A673 (cell line): ENCODE measurements at regions not wholly inside any gene's neighbourhood (a gene's known extent, or its start where the extent isn't known, plus 50 kb on each side); places are given as distances from the start of the nearest gene placed in this dataset.

ENCODE experiments used
- BruUV-seq: library from RNA; stranded (reverse); fragments of 400-500 nt; replicated peaks from 2 replicates; lab custom pipeline; 2021; lab: Mats Ljungman, UMichigan
- CTCF ChIA-PET: fragments of 300-600 bp; sonication (Branson Sonifier 250); formaldehyde crosslinking; loops from one replicate; lab custom pipeline; 2022; ENCODE audit warnings: antibody characterized with exemption; lab: Charles Lee
- POLR2A ChIA-PET: fragments of 300-600 bp; sonication (Branson Sonifier 250); formaldehyde crosslinking; loops from one replicate; lab custom pipeline; 2022; ENCODE audit warnings: antibody characterized with exemption; ENCODE audit not compliant: low non-redundant PET; lab: Charles Lee
- DNase-seq: peaks from one replicate; pipeline ENCODE4 v3.0.0-alpha.2; 2015; ENCODE audit warnings: low spot score
- H3K27ac ChIP-seq: fragments of 200-600 bp; sonication (generic); 2 replicates; pipeline ENCODE4 v1.5.1; 2016; ENCODE audit warnings: mixed run types, low read depth, mild to moderate bottlenecking, mixed read lengths, antibody characterized with exemption, low read length; ENCODE audit not compliant: poor library complexity, severe bottlenecking
- H3K27me3 ChIP-seq: fragments of 200-600 bp; sonication (generic); replicated peaks from 2 replicates; pipeline ENCODE4 v1.6.1; 2017; ENCODE audit warnings: mixed run types, low read depth, mild to moderate bottlenecking, mixed read lengths, antibody characterized with exemption, low read length; ENCODE audit not compliant: insufficient read depth, poor library complexity
- H3K36me3 ChIP-seq: fragments of 200-600 bp; sonication (generic); 2 replicates; pipeline ENCODE4 v1.6.1; 2016; ENCODE audit warnings: mixed run types, mild to moderate bottlenecking, mixed read lengths, antibody characterized with exemption, low read length; ENCODE audit not compliant: insufficient read depth, poor library complexity, severe bottlenecking
- H3K4me1 ChIP-seq: fragments of 200-600 bp; sonication (generic); 2 replicates; pipeline ENCODE4 v1.6.1; 2017; ENCODE audit warnings: mixed run types, mild to moderate bottlenecking, mixed read lengths, antibody characterized with exemption, low read length; ENCODE audit not compliant: insufficient read depth, poor library complexity, severe bottlenecking
- H3K4me3 ChIP-seq: fragments of 200-600 bp; sonication (generic); 2 replicates; pipeline ENCODE4 v1.5.1; 2016; ENCODE audit warnings: low read depth, mixed run types, mild to moderate bottlenecking, mixed read lengths, low read length; ENCODE audit not compliant: poor library complexity, severe bottlenecking
- H3K9me3 ChIP-seq: fragments of 200-600 bp; sonication (generic); 2 replicates; pipeline ENCODE4 v1.6.1; 2016; ENCODE audit warnings: mixed run types, low read depth, mild to moderate bottlenecking, mixed read lengths, antibody characterized with exemption, low read length; ENCODE audit not compliant: poor library complexity, severe bottlenecking
- CTCF ChIP-seq: fragments of 300-800, 200-600 bp; sonication (generic); conservative IDR thresholded peaks from 2 replicates; pipeline ENCODE4 v1.5.1; 2017; ENCODE audit warnings: low read depth, mild to moderate bottlenecking, antibody characterized with exemption, low read length, moderate library complexity, mixed read lengths
- EZH2 ChIP-seq: fragments of 200-600 bp; sonication (generic); IDR thresholded peaks from 2 replicates; pipeline ENCODE4 v1.6.1; 2017; ENCODE audit warnings: borderline replicate concordance, low read depth, mild to moderate bottlenecking, mixed read lengths, antibody characterized with exemption, low read length; ENCODE audit not compliant: poor library complexity, severe bottlenecking
- intact Hi-C: fragments of 100-400 bp; cut with micrococcal nuclease; formaldehyde crosslinking; loops from one replicate; pipeline ENCODE4 v1.10.0; 2022; ENCODE audit not compliant: unreplicated experiment

- no peak for DNase-seq
- no TSS peak for BruUV-seq
- POLR2A ChIA-PET, result no interaction called here
Observed at GRCh38 chrX:39618178-39618577, 479.6 kb downstream of the BCOR start.

GRCh38 chrX:39619182-39620009 is 478.4 kb downstream of the BCOR start:
- Histone ChIP-seq H3K4me3 (no peak overlapping the region), H3K9me3 (no peaks in the 10 kb centered on the region), H3K4me1 (no peaks in the 10 kb centered on the region), H3K27me3 (no peaks in the 10 kb centered on the region), H3K27ac (no peak overlapping the region), H3K36me3 (no peaks in the 10 kb centered on the region)
- DNase-seq, result no peak
- intact Hi-C loops, result no loop called here
- no peak for TF ChIP-seq CTCF
- no peak for TF ChIP-seq EZH2
- no TSS peak for BruUV-seq
- POLR2A ChIA-PET, result no interaction called here
- CTCF ChIA-PET, result no interaction called here

More at GRCh38 chrX:39618178-39618577, 479.6 kb downstream of the BCOR start:
- CTCF ChIA-PET, result no interaction called here
- Histone ChIP-seq H3K4me1 (no peaks in the 10 kb centered on the region), H3K27me3 (no peaks in the 10 kb centered on the region), H3K36me3 (no peaks in the 10 kb centered on the region), H3K9me3 (no peaks in the 10 kb centered on the region), H3K27ac (no peak overlapping the region), H3K4me3 (no peak overlapping the region)
- intact Hi-C loops, result no loop called here
- no peak for TF ChIP-seq EZH2
- TF ChIP-seq CTCF, result no peak

GRCh38 chrX:39624166-39624565 is 473.6 kb downstream of the BCOR start:
- H3K9me3 ChIP-seq, result no peaks in the 10 kb centered on the region
- H3K36me3 ChIP-seq, result no peaks in the 10 kb centered on the region
- intact Hi-C loops, result no loop called here
- H3K4me1 ChIP-seq, result no peaks in the 10 kb centered on the region
- ChIA-PET CTCF (no interaction called here), POLR2A (no interaction called here)
- no peak overlapping the region for H3K27ac ChIP-seq
- no TSS peak for BruUV-seq
- no peak for TF ChIP-seq CTCF
- TF ChIP-seq EZH2, result no peak
- no peaks in the 10 kb centered on the region for H3K27me3 ChIP-seq
- H3K4me3 ChIP-seq, result no peak overlapping the region
- DNase-seq, result no peak
